ENCODE measurements at regions not wholly inside any gene's neighbourhood (a gene's known extent, or its start where the extent isn't known, plus 50 kb on each side); places are given as distances from the start of the nearest gene placed in this dataset.

DNA sequence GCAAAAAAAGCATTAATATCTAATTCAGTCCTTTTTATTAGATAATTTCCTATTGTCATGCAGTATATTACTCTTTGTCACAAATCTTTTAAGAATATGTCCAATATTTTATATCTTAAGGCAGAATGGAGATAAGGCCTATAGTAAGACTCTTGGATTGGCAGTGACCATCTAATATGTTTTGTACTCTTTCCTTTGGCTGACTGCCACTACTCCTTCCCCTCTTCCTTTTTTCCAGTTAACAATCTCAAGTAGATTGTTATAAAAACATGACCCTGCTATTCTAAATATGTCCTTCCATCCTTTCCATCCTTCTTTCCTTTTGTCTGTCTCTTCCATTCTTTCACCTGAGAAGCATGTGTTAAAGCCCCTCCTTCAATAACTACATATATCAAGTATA is 92.8 kb upstream of the TMEM168 start:
- no peak overlapping the region for H3K9ac ChIP-seq (replicated peaks in 1 of 4; ENCODE audit: extremely low read depth in 1 of 4, low read depth in 3 of 4, low read length in 3 of 4)
- no peak overlapping the region for H2AK5ac ChIP-seq (ENCODE audit: low read depth, low read length)
- H4K8ac ChIP-seq (ENCODE audit: extremely low read depth, insufficient read depth, low read length): no peak overlapping the region
- no peaks in the 10 kb centered on the region for H3K79me1 ChIP-seq (ENCODE audit: low read depth, low read length)
- H2BK12ac ChIP-seq (ENCODE audit: low read depth, low read length): no peak overlapping the region
- no peak overlapping the region for H2BK15ac ChIP-seq (ENCODE audit: low read length)
- no peak overlapping the region for H2BK20ac ChIP-seq (ENCODE audit: low read length)
- H3K9me3 ChIP-seq (ENCODE audit: insufficient read depth in 2 of 2, low read depth in 1 of 2, low read length in 1 of 2): no peaks in the 10 kb centered on the region
- no peak overlapping the region for H3K14ac ChIP-seq (ENCODE audit: insufficient read length)
- no peaks in the 10 kb centered on the region; a peak in 1 of 7 replicates for H3K4me1 ChIP-seq (replicated peaks in 1 of 4; ENCODE audit: control insufficient read depth in 3 of 4, insufficient read depth in 4 of 4, low read length in 3 of 4)
- H3K27me3 ChIP-seq (replicated peaks in 1 of 4; ENCODE audit: control insufficient read depth in 3 of 4, extremely low read depth in 1 of 4, insufficient read depth in 3 of 4, low read length in 3 of 4): no peaks in the 10 kb centered on the region; a peak in 1 of 7 replicates
- ChIA-PET CTCF (ENCODE audit: partially characterized antibody) (no interaction called here), POLR2A (ENCODE audit: partially characterized antibody) (no interaction called here)
- no peaks in the 10 kb centered on the region for H3K23me2 ChIP-seq (ENCODE audit: low read depth, low read length)
- H3K18ac ChIP-seq (ENCODE audit: extremely low read depth, low read length): no peak overlapping the region
- H3K4ac ChIP-seq (replicated peaks; ENCODE audit: insufficient read length, low read depth, low read length): no peak overlapping the region
- no peak overlapping the region for H2AFZ ChIP-seq (ENCODE audit: low read length)
- H4K91ac ChIP-seq (replicated peaks; ENCODE audit: insufficient read length, low read length): no peak overlapping the region
- H3K27ac ChIP-seq (ENCODE audit: low read depth, low read length): no peak overlapping the region
- no peak for FAIRE-seq
- H2BK120ac ChIP-seq (replicated peaks; ENCODE audit: low read depth, low read length): no peak overlapping the region
- H4K20me1 ChIP-seq (replicated peaks in 1 of 2; ENCODE audit: control insufficient read depth in 1 of 2, insufficient read depth in 2 of 2, low read length in 2 of 2): peaks cover 0 to 2% of the 10 kb centered on the region in 2 experiments
- H4K5ac ChIP-seq (ENCODE audit: insufficient read length, low read depth, low read length): no peak overlapping the region
- H2BK5ac ChIP-seq (ENCODE audit: low read depth, low read length): no peak overlapping the region
- DNase-seq (ENCODE audit: low read depth in 1 of 2, low spot score in 2 of 2): no peak
- H3K4me3 ChIP-seq (ENCODE audit: extremely low read depth in 1 of 4, insufficient read depth in 2 of 4, low read depth in 3 of 4, low read length in 4 of 4): no peak overlapping the region
- no peak overlapping the region for H3K56ac ChIP-seq (replicated peaks; ENCODE audit: insufficient read length, low read depth, low read length)
- no peak overlapping the region for H3K23ac ChIP-seq (ENCODE audit: insufficient read length)
- no peak overlapping the region for H3K4me2 ChIP-seq (ENCODE audit: insufficient read depth in 1 of 2, low read depth in 2 of 2, low read length in 2 of 2)
- H3K79me2 ChIP-seq (ENCODE audit: control insufficient read depth in 1 of 2, insufficient read depth in 2 of 2, low read length in 2 of 2): no peaks in the 10 kb centered on the region
- no peaks in the 10 kb centered on the region for H3K36me3 ChIP-seq (ENCODE audit: control insufficient read depth in 2 of 4, insufficient read depth in 4 of 4, low read length in 3 of 4)
- TF ChIP-seq RBBP5 (IDR thresholded peaks at IDR 0.05; ENCODE audit: borderline replicate concordance, low read depth, low read length): no peak
- TF ChIP-seq BACH1 (IDR thresholded peaks at IDR 0.05; ENCODE audit: low read length): no peak
- no peak for TF ChIP-seq JUND (IDR thresholded peaks at IDR 0.05; ENCODE audit: low read length)
- TF ChIP-seq SIRT6 (IDR thresholded peaks at IDR 0.05; ENCODE audit: low read length): no peak
- TF ChIP-seq ASH2L (IDR thresholded peaks at IDR 0.05; ENCODE audit: low read length): no peak
- TF ChIP-seq MAFK (IDR thresholded peaks at IDR 0.05; ENCODE audit: low read depth, low read length): no peak
- no peak for TF ChIP-seq ZNF274 (IDR thresholded peaks at IDR 0.05; ENCODE audit: borderline replicate concordance, extremely low read depth, low read length)
- no peak for TF ChIP-seq HDAC6 (IDR thresholded peaks at IDR 0.05; ENCODE audit: low read depth, low read length)
- TF ChIP-seq KDM4A (IDR thresholded peaks at IDR 0.05; ENCODE audit: low read depth, low read length, severe bottlenecking): no peak
- no peak for TF ChIP-seq RAD21 (IDR thresholded peaks at IDR 0.05 in 1 of 2, conservative IDR thresholded peaks at IDR 0.05 in 1 of 2; ENCODE audit: low read depth in 2 of 2, low read length in 2 of 2)
- no peak for TF ChIP-seq SUZ12 (IDR thresholded peaks at IDR 0.05; ENCODE audit: low read length)
- TF ChIP-seq CHD2 (IDR thresholded peaks at IDR 0.05; ENCODE audit: low read length): no peak
- TF ChIP-seq HDAC2 (IDR thresholded peaks at IDR 0.05; ENCODE audit: borderline replicate concordance in 1 of 2, low read depth in 2 of 2, low read length in 2 of 2): no peak
- TF ChIP-seq EP300 (IDR thresholded peaks at IDR 0.05; ENCODE audit: borderline replicate concordance in 1 of 2, low read depth in 2 of 2, low read length in 2 of 2): no peak
- no peak for TF ChIP-seq JUN (IDR thresholded peaks at IDR 0.05; ENCODE audit: low read depth, low read length)
- no peak for TF ChIP-seq SP1 (IDR thresholded peaks at IDR 0.05; ENCODE audit: low read depth, low read length)
- no peak for TF ChIP-seq POU5F1 (IDR thresholded peaks at IDR 0.05; ENCODE audit: low read depth, low read length)
